Adipocyte (in vitro differentiated cells): ENCODE measurements at regions not wholly inside any gene's neighbourhood (a gene's known extent, or its start where the extent isn't known, plus 50 kb on each side); places are given as distances from the start of the nearest gene placed in this dataset.

ENCODE experiments used
- DNase-seq: peaks from one replicate; pipeline ENCODE4 v3.0.0-alpha.2; 2015; ENCODE audit warnings: low read depth
- H3K27me3 ChIP-seq: replicated peaks from 2 replicates; pipeline ENCODE4 v1.7.0; 2013; ENCODE audit warnings: mild to moderate bottlenecking, low read length, moderate library complexity; ENCODE audit not compliant: control insufficient read depth, insufficient read depth
- H3K36me3 ChIP-seq: 2 replicates; pipeline ENCODE4 v1.7.0; 2013; ENCODE audit warnings: low read length, mild to moderate bottlenecking, moderate library complexity; ENCODE audit not compliant: control insufficient read depth, insufficient read depth, severe bottlenecking
- H3K4me1 ChIP-seq: 2 replicates; pipeline ENCODE4 v1.7.0; 2013; ENCODE audit warnings: mild to moderate bottlenecking, low read length, moderate library complexity; ENCODE audit not compliant: control insufficient read depth, insufficient read depth
- H3K4me3 ChIP-seq: 2 replicates; pipeline ENCODE4 v1.7.0; 2013; ENCODE audit warnings: mild to moderate bottlenecking, low read length, moderate library complexity
- H3K9ac ChIP-seq: 2 replicates; pipeline ENCODE4 v1.7.0; 2013; ENCODE audit warnings: mild to moderate bottlenecking, low read length, moderate library complexity
- H3K9me3 ChIP-seq: 2 replicates; pipeline ENCODE4 v1.7.0; 2013; ENCODE audit warnings: mild to moderate bottlenecking, low read length, moderate library complexity; ENCODE audit not compliant: control insufficient read depth

GRCh38 chr3:115332998-115333397 lies 185.9 kb upstream of the ZBTB20 start:
- no peaks in the 10 kb centered on the region for H3K4me1 ChIP-seq
- DNase-seq = no peak
- H3K4me3 ChIP-seq = no peak overlapping the region
- H3K36me3 ChIP-seq = no peaks in the 10 kb centered on the region
- no peaks in the 10 kb centered on the region for H3K27me3 ChIP-seq
- H3K9me3 ChIP-seq = no peaks in the 10 kb centered on the region
- H3K9ac ChIP-seq = no peak overlapping the region

- Histone ChIP-seq H3K36me3 (no peaks in the 10 kb centered on the region), H3K9me3 (no peaks in the 10 kb centered on the region), H3K9ac (no peak overlapping the region), H3K4me3 (no peak overlapping the region), H3K4me1 (peaks cover 6% of the 10 kb centered on the region), H3K27me3 (no peaks in the 10 kb centered on the region)
- DNase-seq = no peak
These were observed 189.7 kb upstream of the ZBTB20 start for GRCh38 chr3:115336836-115337235.

GRCh38 chr3:115340586-115340985 lies 193.5 kb upstream of the ZBTB20 start:
- Histone ChIP-seq H3K4me1 (peaks cover 6% of the 10 kb centered on the region), H3K9ac (no peak overlapping the region), H3K9me3 (no peaks in the 10 kb centered on the region), H3K4me3 (no peak overlapping the region), H3K27me3 (no peaks in the 10 kb centered on the region), H3K36me3 (no peaks in the 10 kb centered on the region)
- peak; percentile 75 for DNase-seq

GRCh38 chr3:115341208-115341607 lies 194.1 kb upstream of the ZBTB20 start:
- H3K9ac ChIP-seq = no peak overlapping the region
- no peaks in the 10 kb centered on the region for H3K36me3 ChIP-seq
- DNase-seq = peak; percentile 73
- H3K4me3 ChIP-seq = no peak overlapping the region
- no peaks in the 10 kb centered on the region for H3K27me3 ChIP-seq
- H3K4me1 ChIP-seq = peaks cover 6% of the 10 kb centered on the region
- H3K9me3 ChIP-seq = no peaks in the 10 kb centered on the region

GRCh38 chr3:115347737-115348136 lies 200.6 kb upstream of the ZBTB20 start:
- Histone ChIP-seq H3K4me1 (no peaks in the 10 kb centered on the region), H3K4me3 (no peak overlapping the region), H3K27me3 (no peaks in the 10 kb centered on the region), H3K9ac (no peak overlapping the region), H3K9me3 (no peaks in the 10 kb centered on the region), H3K36me3 (no peaks in the 10 kb centered on the region)
- no peak for DNase-seq

GRCh38 chr3:115348412-115348811 lies 201.3 kb upstream of the ZBTB20 start:
- Histone ChIP-seq H3K36me3 (no peaks in the 10 kb centered on the region), H3K4me1 (no peaks in the 10 kb centered on the region), H3K27me3 (no peaks in the 10 kb centered on the region), H3K9ac (no peak overlapping the region), H3K4me3 (no peak overlapping the region), H3K9me3 (no peaks in the 10 kb centered on the region)
- no peak for DNase-seq

- no peak overlapping the region for H3K4me3 ChIP-seq
These were observed 202.1 kb upstream of the ZBTB20 start for GRCh38 chr3:115348951-115349745.

GRCh38 chr3:115350606-115351005 lies 203.5 kb upstream of the ZBTB20 start:
- no peak for DNase-seq
- no peak overlapping the region for H3K9ac ChIP-seq

More at GRCh38 chr3:115348951-115349745, 202.1 kb upstream of the ZBTB20 start:
- no peak overlapping the region for H3K9ac ChIP-seq
- H3K36me3 ChIP-seq = no peaks in the 10 kb centered on the region
- no peak for DNase-seq
- H3K27me3 ChIP-seq = no peaks in the 10 kb centered on the region
- H3K9me3 ChIP-seq = no peaks in the 10 kb centered on the region
- no peaks in the 10 kb centered on the region for H3K4me1 ChIP-seq

GRCh38 chr3:115351193-115351592 lies 204.1 kb upstream of the ZBTB20 start:
- no peak overlapping the region for H3K4me3 ChIP-seq
- H3K4me1 ChIP-seq = no peaks in the 10 kb centered on the region
- H3K9ac ChIP-seq = no peak overlapping the region
- no peaks in the 10 kb centered on the region for H3K9me3 ChIP-seq
- H3K27me3 ChIP-seq = no peaks in the 10 kb centered on the region
- no peaks in the 10 kb centered on the region for H3K36me3 ChIP-seq
- DNase-seq = no peak

More at GRCh38 chr3:115350606-115351005, 203.5 kb upstream of the ZBTB20 start:
- no peaks in the 10 kb centered on the region for H3K36me3 ChIP-seq
- H3K9me3 ChIP-seq = no peaks in the 10 kb centered on the region
- H3K27me3 ChIP-seq = no peaks in the 10 kb centered on the region
- no peak overlapping the region for H3K4me3 ChIP-seq
- H3K4me1 ChIP-seq = no peaks in the 10 kb centered on the region

GRCh38 chr3:115354010-115354409 lies 206.9 kb upstream of the ZBTB20 start:
- no peak for DNase-seq

GRCh38 chr3:115357456-115357855 lies 210.4 kb upstream of the ZBTB20 start:
- no peaks in the 10 kb centered on the region for H3K36me3 ChIP-seq
- no peak overlapping the region for H3K4me3 ChIP-seq
- H3K4me1 ChIP-seq = no peaks in the 10 kb centered on the region
- H3K9ac ChIP-seq = no peak overlapping the region
- no peak for DNase-seq
- no peaks in the 10 kb centered on the region for H3K27me3 ChIP-seq
- H3K9me3 ChIP-seq = no peaks in the 10 kb centered on the region

More at GRCh38 chr3:115354010-115354409, 206.9 kb upstream of the ZBTB20 start:
- Histone ChIP-seq H3K4me3 (no peak overlapping the region), H3K9me3 (no peaks in the 10 kb centered on the region), H3K36me3 (no peaks in the 10 kb centered on the region), H3K9ac (no peak overlapping the region), H3K4me1 (no peaks in the 10 kb centered on the region), H3K27me3 (no peaks in the 10 kb centered on the region)

GRCh38 chr3:115359536-115359935 lies 212.4 kb upstream of the ZBTB20 start:
- no peak overlapping the region for H3K4me3 ChIP-seq
- peak; percentile 44 for DNase-seq
- no peaks in the 10 kb centered on the region for H3K9me3 ChIP-seq
- no peak overlapping the region for H3K9ac ChIP-seq
- no peaks in the 10 kb centered on the region for H3K4me1 ChIP-seq
- no peaks in the 10 kb centered on the region for H3K27me3 ChIP-seq
- H3K36me3 ChIP-seq = no peaks in the 10 kb centered on the region
